GM20431 (cell line): ENCODE measurements at regions not wholly inside any gene's neighbourhood (a gene's known extent, or its start where the extent isn't known, plus 50 kb on each side); places are given as distances from the start of the nearest gene placed in this dataset.
"Not testable (repeated sequence)": the region's sequence is repeated elsewhere in the genome, so short reads cannot be mapped to it uniquely, and the experiment has no call there.

ENCODE experiments used
- in situ Hi-C: fragments of 300-500 bp; cut with MseI, MboI; formaldehyde crosslinking; loops from one replicate; pipeline ENCODE4 v1.15.0; 2020; ENCODE audit warnings: low sequenced_read_pairs; ENCODE audit not compliant: unreplicated experiment

DNA sequence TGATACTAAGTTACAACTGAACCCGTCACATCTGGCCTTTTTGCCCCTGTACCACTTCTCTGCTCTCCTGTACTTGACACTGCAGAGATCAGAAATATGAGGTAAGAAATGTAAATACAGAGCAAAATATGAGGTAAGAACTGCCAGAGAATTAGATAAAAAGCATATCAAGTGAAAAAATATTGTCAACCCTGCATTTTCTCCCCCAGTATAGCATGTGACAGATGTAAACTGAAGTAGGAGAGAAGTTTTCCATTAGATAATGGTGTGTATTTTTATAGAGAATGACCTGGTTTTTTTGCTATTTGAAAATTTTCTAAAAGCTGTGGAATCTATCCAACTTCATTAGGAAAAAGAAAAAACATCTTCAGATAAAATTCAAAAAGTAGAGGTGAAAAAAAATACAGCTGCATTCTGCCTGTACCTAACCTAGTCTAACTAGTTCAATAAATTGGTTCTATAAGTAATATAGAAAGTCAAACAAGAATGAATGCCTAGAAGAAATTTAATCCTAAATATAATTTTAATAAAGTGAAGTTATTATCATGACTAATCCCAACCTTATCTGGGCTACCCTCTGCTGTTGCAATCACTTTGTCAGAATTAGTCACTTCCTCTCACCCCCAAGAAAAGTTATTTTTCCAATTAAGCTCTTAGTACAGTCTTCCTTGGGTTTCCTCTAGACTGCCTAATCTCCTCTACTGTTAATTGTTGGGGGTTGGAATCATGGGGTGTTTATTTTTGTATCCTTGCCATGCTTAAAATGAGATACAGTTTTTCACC lies 210.0 kb downstream of the RASSF9 start:
- in situ Hi-C loops = no loop called here

GRCh38 chr12:85626784-85627171 lies 209.4 kb downstream of the RASSF9 start:
- in situ Hi-C loops = no loop called here

GRCh38 chr12:85627584-85627983 lies 208.6 kb downstream of the RASSF9 start:
- in situ Hi-C loops = no loop called here

DNA sequence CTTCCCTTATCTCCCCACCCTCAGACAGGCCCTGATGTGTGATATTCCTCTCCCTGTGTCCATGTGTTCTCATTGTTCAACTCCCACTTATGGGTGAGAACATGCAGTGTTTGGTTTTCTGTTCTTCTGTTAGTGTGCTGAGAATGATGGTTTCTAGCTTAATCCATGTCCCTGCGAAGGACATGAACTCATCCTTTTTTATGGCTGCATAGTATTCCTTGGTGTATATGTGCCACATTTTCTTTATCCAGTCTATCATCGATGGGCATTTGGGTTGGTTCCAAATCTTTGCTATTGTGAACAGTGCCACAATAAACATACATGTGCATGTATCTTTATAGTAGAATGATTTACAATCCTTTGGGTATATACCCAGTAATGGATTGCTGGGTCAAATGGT lies 207.6 kb downstream of the RASSF9 start:
- in situ Hi-C loops = not testable (repeated sequence)

- in situ Hi-C loops = no loop called here
Measured at GRCh38 chr12:85630851-85631250, 205.4 kb downstream of the RASSF9 start.

DNA sequence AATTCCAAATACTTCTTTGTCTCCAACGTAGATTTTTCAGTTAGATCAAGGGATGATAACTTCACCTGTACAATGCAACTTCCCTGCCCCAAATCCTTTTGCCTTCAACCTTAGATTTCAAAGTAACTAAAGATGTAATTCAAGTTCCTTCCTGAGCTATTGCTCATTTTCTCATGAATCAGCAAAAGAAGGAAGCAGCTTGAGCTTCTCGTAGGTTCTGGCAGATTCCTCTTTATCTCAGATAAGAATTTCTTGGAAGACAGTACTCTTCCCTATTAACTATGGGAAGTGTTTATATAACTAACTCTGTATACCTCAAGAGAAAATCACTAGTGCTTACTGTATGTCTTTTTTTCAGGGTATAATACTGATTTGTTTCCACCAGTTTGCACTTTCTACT lies 203.8 kb downstream of the RASSF9 start:
- in situ Hi-C loops = no loop called here

DNA sequence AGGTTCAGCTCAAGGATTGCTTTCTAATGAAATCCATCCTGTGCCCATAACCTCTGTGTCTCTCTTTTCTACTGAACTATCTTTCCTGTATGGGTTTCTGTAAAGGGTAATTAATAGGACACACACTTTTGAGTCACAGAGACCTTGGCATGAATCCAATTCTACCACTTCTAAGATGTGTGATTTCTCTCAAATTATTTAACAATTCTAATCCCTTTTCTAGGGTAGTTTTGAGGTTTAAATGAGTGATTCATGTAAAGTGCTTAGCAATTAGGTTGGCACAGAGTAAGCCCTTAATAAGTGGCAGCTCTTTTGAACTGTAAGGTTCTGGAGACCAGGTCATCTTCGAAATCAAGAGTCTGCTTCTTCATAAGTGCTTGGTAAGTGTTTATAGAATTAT lies 202.7 kb downstream of the RASSF9 start:
- in situ Hi-C loops = no loop called here

GRCh38 chr12:85639834-85640233 lies 196.4 kb downstream of the RASSF9 start:
- in situ Hi-C loops = no loop called here

- in situ Hi-C loops = no loop called here
Measured at GRCh38 chr12:85641796-85642195, 194.4 kb downstream of the RASSF9 start.

GRCh38 chr12:85642288-85642687 lies 193.9 kb downstream of the RASSF9 start:
- in situ Hi-C loops = no loop called here

GRCh38 chr12:85642808-85643207 lies 193.4 kb downstream of the RASSF9 start:
- in situ Hi-C loops = no loop called here

DNA sequence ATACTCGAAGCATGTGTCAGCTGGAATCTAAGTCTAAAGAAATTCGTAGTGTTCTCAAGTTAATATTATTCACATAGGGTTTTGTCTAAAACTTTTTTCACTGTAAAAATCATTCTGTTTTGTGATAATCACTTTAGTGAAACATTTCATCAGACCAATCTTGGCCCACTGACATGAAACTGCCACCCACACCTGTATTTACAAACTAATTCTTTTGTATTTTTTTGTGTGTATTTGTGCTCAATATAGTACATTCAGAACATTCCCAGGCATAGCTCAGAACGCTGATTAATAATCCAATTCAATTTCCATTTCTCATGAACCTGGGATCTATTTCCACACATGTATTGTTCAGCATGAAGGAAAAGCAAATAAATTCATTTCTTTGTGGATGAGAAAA lies 191.7 kb downstream of the RASSF9 start:
- in situ Hi-C loops = no loop called here

DNA sequence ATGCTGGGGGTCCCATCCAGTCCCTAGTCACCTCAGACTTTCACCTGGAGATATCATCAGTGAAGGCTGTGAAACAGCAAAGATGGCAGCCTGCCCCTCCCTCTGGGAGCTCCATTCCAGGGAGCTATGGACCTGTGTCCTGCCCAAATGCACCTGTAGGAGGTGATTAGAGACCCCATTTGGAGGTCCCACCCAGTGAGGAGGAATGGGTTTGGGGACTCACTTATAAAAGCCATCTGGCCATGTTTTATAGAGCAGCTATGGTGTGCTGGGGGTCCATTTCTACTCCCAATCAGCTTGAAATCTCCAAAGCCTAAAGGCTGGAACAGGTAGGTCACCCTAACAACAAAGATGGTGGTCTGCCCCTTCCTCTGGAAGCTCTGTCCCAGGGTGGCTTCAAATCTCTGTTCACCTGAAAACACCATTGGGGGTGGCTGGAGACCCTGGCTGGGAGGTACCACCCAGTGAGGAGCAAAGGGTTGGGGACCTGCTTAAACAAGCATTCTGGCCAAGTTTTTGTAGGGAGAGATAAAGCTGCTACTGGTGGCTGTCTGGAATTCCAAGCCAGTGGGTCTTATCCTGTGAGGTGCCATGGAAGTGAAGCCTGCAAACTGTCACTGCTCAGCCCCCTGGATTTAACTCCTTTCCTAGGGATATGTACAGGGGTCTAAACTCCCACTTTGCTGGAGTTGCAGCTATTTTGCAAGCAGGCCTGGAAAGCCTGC lies 182.3 kb downstream of the RASSF9 start:
- in situ Hi-C loops = no loop called here

GRCh38 chr12:85654456-85654840 lies 181.8 kb downstream of the RASSF9 start:
- in situ Hi-C loops = no loop called here

- in situ Hi-C loops = no loop called here
Measured at GRCh38 chr12:85656561-85656960, 179.6 kb downstream of the RASSF9 start.

GRCh38 chr12:85657251-85657650 lies 179.0 kb downstream of the RASSF9 start:
- in situ Hi-C loops = no loop called here

DNA sequence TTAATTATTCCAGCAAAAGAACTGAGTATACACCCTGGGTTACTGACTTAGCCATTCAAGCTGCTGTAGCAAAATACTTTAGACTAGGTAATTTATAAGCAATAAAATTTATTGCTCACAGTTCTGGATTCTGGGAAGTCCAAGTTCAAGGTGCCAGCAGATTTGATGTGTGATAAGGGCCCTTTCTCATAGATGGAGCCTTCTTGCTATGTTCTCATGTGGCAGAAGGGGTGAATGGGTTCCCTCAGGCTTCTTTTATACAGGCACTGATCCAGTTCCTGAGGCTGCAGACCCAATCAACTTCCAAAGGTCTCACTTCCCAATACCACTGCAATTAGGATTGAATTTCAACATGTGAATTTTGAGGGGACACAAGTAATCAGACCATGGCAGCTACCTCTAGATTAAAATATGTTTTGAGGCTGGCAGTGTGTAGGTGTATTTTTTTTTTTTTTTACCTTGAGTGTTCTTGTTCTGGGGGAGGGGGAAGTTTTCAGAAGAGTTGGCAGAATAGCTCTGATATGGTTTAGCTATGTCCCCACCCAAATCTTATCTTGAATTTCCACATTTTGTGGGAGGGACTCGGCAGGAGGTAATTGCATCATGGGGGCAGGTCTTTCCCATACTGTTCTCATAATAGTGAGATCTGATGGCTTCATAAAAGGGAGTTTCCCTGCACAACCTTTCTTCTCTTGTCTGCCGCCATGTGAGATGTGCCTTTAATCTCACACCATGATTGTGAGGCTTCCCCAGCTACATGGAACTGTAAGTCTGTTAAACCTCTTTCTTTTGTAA lies 178.2 kb downstream of the RASSF9 start:
- in situ Hi-C loops = no loop called here

- in situ Hi-C loops = no loop called here
Measured at GRCh38 chr12:85659754-85660530, 176.3 kb downstream of the RASSF9 start.

GRCh38 chr12:85661461-85662206 lies 174.6 kb downstream of the RASSF9 start:
- in situ Hi-C loops = no loop called here
